ENCODE measurements at regions not wholly inside any gene's neighbourhood (a gene's known extent, or its start where the extent isn't known, plus 50 kb on each side); places are given as distances from the start of the nearest gene placed in this dataset.

DNA sequence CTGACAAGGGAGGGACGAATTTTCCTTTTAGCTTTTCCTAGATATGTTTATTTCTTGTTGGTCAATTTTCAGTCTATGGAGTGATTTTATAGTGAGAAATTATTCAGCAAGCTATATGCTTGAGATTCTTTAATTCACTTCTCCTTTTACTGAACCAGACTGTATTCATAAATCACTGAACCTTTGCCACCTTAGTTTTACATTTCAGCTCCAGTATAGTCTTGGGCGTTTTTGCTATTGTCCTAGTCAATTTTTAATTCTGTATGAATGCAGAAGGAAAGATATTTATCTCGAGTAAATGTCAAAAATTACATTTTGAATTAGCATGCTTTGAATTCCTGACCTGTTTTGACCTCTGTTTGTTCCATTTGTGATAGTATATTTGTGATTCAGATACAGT lies 468.9 kb downstream of the IPMK start:
- Histone ChIP-seq H3K4me2 (ENCODE audit: control insufficient read depth, extremely low read depth, insufficient read depth, low read depth, low read length) (peak overlapping the region; percentile 25), H3K79me2 (ENCODE audit: control insufficient read depth, insufficient read depth, low read length) (no peaks in the 10 kb centered on the region), H3K9me1 (ENCODE audit: control insufficient read depth, extremely low read depth, insufficient read depth, low read length) (no peaks in the 10 kb centered on the region), H3K9ac (ENCODE audit: control insufficient read depth, extremely low read depth, insufficient read depth, low read length) (no peak overlapping the region), H2AFZ (ENCODE audit: control insufficient read depth, low read length) (no peak overlapping the region), H3K9me3 (ENCODE audit: control insufficient read depth, low read depth, low read length) (no peaks in the 10 kb centered on the region), H3K27me3 (ENCODE audit: control insufficient read depth, extremely low read depth, insufficient read depth, low read length) (no peaks in the 10 kb centered on the region), H3K4me3 (ENCODE audit: control insufficient read depth in 2 of 3, extremely low read depth in 1 of 3, insufficient read depth in 2 of 3, low read depth in 1 of 3, low read length in 3 of 3) (no peak overlapping the region), H3K36me3 (ENCODE audit: control insufficient read depth in 2 of 2, extremely low read depth in 1 of 2, insufficient read depth in 2 of 2, low read length in 2 of 2) (no peaks in the 10 kb centered on the region), H3K27ac (ENCODE audit: control insufficient read depth, insufficient read depth, low read length) (no peak overlapping the region), H4K20me1 (ENCODE audit: control insufficient read depth, extremely low read depth, insufficient read depth, low read length) (no peaks in the 10 kb centered on the region), H3K4me1 (ENCODE audit: control insufficient read depth, extremely low read depth, insufficient read depth, low read length) (peaks cover 6% of the 10 kb centered on the region)
- no peak for DNase-seq (ENCODE audit: low read depth, low spot score)
- TF ChIP-seq, protein P1, sequence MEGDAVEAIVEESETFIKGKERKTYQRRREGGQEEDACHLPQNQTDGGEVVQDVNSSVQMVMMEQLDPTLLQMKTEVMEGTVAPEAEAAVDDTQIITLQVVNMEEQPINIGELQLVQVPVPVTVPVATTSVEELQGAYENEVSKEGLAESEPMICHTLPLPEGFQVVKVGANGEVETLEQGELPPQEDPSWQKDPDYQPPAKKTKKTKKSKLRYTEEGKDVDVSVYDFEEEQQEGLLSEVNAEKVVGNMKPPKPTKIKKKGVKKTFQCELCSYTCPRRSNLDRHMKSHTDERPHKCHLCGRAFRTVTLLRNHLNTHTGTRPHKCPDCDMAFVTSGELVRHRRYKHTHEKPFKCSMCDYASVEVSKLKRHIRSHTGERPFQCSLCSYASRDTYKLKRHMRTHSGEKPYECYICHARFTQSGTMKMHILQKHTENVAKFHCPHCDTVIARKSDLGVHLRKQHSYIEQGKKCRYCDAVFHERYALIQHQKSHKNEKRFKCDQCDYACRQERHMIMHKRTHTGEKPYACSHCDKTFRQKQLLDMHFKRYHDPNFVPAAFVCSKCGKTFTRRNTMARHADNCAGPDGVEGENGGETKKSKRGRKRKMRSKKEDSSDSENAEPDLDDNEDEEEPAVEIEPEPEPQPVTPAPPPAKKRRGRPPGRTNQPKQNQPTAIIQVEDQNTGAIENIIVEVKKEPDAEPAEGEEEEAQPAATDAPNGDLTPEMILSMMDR (optimal IDR thresholded peaks at IDR 0.05 in 1 of 3, IDR thresholded peaks at IDR 0.05 in 1 of 3, conservative IDR thresholded peaks at IDR 0.05 in 1 of 3; ENCODE audit: extremely low read depth in 1 of 3, insufficient read depth in 2 of 3, low read length in 3 of 3): no peak
- TF ChIP-seq EZH2 (IDR thresholded peaks at IDR 0.05; ENCODE audit: low read length): no peak
- FAIRE-seq: no peak
- dilution Hi-C loops (cut with MboI; ENCODE audit: extremely low pct_ligation_motif_present, low sequenced_read_pairs): no loop called here

DNA sequence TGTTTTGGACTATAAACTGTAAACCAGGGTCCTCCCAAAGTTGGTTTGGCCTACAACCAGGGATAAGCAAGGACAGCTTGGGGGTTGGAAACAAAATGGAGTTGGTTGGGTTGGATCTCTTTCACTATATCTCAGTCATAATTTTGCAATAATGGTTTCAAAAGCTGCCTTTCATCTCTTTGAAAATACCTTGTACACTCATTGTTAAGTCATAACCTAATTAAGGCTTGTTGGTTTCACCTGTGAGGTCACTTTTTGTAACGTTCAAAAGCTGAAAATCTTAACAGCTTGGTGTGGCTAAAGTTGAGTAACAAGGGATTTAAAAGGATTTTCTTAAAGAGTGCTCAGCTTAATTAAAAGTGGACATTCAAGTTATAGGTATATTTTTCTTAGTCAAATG lies 476.1 kb downstream of the IPMK start:
- dilution Hi-C loops (cut with MboI; ENCODE audit: extremely low pct_ligation_motif_present, low sequenced_read_pairs): no loop called here
- H3K27me3 ChIP-seq (ENCODE audit: control insufficient read depth, extremely low read depth, insufficient read depth, low read length): no peaks in the 10 kb centered on the region
- H2AFZ ChIP-seq (ENCODE audit: control insufficient read depth, low read length): peak overlapping the region; percentile 60
- TF ChIP-seq, protein P1 (optimal IDR thresholded peaks at IDR 0.05 in 1 of 3, IDR thresholded peaks at IDR 0.05 in 1 of 3, conservative IDR thresholded peaks at IDR 0.05 in 1 of 3; ENCODE audit: extremely low read depth in 1 of 3, insufficient read depth in 2 of 3, low read length in 3 of 3): no peak
- TF ChIP-seq EZH2 (IDR thresholded peaks at IDR 0.05; ENCODE audit: low read length): no peak
- no peak overlapping the region for H3K4me2 ChIP-seq (ENCODE audit: control insufficient read depth, extremely low read depth, insufficient read depth, low read depth, low read length)
- H3K27ac ChIP-seq (ENCODE audit: control insufficient read depth, insufficient read depth, low read length): peak overlapping the region; percentile 59
- no peak for FAIRE-seq
- H3K9me3 ChIP-seq (ENCODE audit: control insufficient read depth, low read depth, low read length): no peaks in the 10 kb centered on the region
- H3K9me1 ChIP-seq (ENCODE audit: control insufficient read depth, extremely low read depth, insufficient read depth, low read length): no peaks in the 10 kb centered on the region
- no peaks in the 10 kb centered on the region for H3K79me2 ChIP-seq (ENCODE audit: control insufficient read depth, insufficient read depth, low read length)
- no peak for DNase-seq (ENCODE audit: low read depth, low spot score)
- no peaks in the 10 kb centered on the region for H4K20me1 ChIP-seq (ENCODE audit: control insufficient read depth, extremely low read depth, insufficient read depth, low read length)
- no peak overlapping the region for H3K4me3 ChIP-seq (ENCODE audit: control insufficient read depth in 2 of 3, extremely low read depth in 1 of 3, insufficient read depth in 2 of 3, low read depth in 1 of 3, low read length in 3 of 3)
- peaks cover 6% of the 10 kb centered on the region for H3K4me1 ChIP-seq (ENCODE audit: control insufficient read depth, extremely low read depth, insufficient read depth, low read length)
- no peak overlapping the region for H3K9ac ChIP-seq (ENCODE audit: control insufficient read depth, extremely low read depth, insufficient read depth, low read length)
- H3K36me3 ChIP-seq (ENCODE audit: control insufficient read depth in 2 of 2, extremely low read depth in 1 of 2, insufficient read depth in 2 of 2, low read length in 2 of 2): no peaks in the 10 kb centered on the region

Measured in keratinocyte (primary cell).